Smooth muscle cell of the brain vasculature (primary cell): ENCODE measurements at regions not wholly inside any gene's neighbourhood (a gene's known extent, or its start where the extent isn't known, plus 50 kb on each side); places are given as distances from the start of the nearest gene placed in this dataset.
A peak's percentile ranks its signal among the peaks of the same experiment; 100 is the strongest.

ENCODE experiments used
- DNase-seq: peaks from one replicate; pipeline ENCODE4 v3.0.0-alpha.2; 2012; ENCODE audit warnings: low read depth, low spot score

DNA sequence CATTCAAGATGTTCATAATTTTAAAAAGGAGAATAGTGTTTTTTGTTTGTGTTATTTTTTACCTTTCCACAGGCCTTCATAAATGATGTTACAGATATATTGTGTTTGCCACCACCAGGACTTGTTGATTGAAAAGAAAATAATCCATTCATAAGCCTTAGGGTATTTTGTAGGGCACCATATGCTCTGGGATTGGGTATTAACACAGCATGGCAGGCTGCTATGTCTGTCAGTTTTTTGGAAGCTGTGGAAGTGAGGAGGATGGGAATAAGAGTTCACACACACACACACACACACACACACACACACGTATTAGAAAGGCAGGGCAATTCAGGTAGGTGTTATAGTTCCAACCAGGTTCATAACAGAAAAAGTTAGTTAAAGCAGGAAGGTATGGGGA lies 237.9 kb downstream of the HDGFL1 start:
- no peak for DNase-seq

DNA sequence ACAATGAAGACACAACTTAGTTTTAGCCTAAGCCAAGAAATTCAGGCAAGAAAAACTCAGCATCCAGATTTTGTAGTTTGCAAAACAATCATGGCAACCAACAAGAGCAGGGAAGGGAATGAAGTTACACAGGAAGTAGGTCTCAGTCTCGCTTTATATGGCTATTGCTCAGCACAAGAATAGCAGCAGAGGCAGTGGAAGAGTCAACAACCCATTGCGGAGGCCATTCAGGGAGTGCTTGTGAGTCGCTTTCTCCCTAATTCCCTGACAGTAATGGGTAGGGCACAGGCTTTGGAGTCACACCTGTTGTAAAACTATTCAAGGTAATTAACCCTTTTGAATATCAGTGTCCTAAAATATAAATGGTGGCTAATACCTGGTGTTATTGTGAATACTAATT lies 238.5 kb downstream of the HDGFL1 start:
- no peak for DNase-seq

DNA sequence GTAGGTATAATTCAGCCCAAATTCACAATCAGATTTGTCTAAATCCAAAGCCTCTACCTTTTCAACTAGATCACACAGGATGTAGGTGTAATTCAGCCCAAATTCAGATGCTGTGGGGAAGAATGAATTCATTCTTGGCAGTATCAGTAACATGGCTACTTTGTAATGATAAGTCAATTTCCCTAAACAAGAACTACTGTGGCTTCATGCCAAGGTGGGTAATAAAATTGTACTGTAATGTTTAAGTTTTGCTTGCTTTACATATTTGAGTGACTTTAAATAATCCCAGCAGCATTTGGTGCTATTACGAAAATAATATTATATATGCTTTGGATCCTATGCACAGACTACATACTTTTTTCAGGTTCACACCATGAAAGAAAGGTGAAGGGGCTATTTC lies 239.1 kb downstream of the HDGFL1 start:
- no peak for DNase-seq

DNA sequence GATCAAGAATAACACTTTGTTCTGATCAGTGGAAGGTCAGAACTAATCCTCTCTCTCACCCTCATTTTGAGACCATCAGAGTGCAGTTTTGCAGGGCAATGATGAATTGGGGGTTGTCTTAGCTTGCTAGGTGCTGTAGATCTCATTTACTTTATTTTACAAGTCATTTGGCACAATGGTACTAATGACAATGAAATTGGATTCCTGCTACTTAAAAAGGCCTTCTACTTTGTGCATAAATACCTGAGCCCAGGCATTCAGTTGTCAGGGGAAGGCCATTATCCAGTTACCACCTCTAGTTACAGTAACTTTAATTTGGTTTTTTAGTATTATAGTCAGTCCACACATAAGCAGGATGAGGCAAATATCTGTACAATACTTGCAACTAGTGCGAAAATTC lies 240.0 kb downstream of the HDGFL1 start:
- no peak for DNase-seq

DNA sequence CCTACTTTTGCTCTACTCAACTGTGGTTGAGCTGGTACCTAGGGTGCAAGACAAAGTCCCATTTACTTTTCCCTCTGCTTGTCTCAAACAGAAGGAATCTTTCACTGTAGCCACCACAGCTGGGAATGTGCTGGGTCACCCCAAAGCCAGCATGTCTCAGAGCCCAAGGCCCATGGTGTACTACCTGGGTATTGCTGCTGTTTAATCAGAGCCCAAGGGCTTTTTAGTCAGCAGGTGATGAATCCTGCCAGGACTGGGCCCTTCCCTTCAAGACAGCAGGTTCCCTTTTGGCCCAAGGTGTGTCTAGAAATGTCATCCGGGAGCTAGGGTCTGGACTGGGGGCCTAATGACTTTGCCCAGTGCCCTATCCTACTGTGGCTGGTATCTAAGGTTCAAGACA lies 249.8 kb downstream of the HDGFL1 start:
- no peak for DNase-seq

DNA sequence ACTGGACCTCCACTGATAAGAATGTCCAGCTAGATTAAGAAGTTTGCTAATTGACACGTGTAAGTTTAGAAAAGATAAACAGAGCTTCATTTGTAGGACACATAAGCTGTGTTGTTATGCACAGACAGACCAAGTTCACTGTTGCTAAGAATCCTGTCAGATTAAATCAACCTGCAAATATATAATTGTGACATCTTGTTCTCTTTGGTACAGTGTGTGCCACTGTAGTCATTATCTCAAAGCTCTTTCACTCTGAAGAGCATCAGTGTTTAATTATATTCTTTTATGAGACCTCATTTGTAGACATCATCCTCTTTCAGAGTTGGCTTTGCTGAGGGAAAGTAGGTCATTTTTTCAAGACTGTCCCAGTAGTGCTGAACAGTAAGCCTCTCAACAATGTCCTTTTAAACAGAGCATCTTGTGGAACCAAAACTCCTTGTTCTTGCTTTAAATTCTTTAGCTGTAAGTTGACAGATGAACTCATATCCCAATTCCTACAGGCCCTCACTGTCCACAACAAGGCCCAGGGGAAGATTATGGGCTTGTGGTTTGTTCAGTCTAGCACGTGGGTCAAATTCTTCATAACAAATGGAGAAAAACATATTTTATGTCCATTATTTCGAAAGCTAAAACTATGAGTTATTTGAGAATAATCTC lies 252.4 kb downstream of the HDGFL1 start:
- DNase-seq, result no peak

DNA sequence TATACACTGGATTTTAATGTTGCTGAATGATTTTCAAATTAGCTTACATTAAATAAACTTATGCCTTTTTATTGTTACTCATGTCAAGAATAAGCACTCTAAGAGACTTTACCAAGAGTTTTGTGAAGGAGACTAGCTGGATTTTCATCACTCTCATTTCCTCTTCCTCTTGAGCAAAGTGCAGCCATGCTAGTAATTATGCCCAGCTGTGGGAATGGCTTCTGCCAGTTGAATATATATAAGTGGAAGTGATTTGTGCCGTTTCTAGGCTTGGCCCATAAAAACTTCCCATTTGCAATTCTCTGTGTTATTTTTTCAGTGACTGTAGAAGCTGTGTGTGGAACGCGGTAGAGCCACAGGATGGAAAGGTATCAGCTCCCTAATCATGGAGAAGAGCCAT lies 255.8 kb downstream of the HDGFL1 start:
- no peak for DNase-seq

DNA sequence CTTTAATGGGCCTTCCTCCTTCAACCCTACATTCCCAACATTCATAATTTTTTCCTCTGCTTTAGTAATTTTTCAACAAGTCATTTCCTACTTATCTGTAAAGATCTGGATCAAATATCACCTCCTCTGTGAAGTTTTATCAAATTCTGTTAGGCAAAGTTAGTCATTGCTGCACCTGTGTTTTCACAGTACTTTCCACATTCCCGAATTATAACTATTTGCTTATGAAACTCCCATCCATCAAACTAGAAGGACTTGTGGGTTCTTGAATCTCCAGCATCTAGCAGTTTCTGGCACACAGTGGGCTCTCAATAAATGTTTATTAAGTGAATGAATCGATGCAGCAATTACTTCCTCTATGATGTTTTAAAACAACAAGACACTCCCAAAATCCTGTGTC lies 257.6 kb downstream of the HDGFL1 start:
- no peak for DNase-seq

DNA sequence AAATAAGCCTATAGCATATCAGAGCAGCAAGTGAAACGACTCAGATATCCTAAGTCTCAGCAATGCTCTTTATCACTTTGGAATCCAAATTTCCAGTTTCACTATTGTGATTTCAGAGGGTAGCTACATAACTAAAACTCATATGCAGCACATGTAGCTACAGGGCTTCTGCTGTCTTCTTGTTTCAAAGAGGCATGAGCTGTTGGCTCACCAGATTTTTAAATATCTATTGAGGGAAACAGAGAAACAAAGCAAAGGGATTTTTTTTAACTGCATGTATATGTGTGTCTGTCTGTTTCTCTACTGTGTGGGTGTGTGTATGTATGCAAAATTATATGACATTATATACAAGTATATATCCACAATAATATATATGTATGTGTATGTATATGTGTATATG lies 258.4 kb downstream of the HDGFL1 start:
- DNase-seq, result no peak

DNA sequence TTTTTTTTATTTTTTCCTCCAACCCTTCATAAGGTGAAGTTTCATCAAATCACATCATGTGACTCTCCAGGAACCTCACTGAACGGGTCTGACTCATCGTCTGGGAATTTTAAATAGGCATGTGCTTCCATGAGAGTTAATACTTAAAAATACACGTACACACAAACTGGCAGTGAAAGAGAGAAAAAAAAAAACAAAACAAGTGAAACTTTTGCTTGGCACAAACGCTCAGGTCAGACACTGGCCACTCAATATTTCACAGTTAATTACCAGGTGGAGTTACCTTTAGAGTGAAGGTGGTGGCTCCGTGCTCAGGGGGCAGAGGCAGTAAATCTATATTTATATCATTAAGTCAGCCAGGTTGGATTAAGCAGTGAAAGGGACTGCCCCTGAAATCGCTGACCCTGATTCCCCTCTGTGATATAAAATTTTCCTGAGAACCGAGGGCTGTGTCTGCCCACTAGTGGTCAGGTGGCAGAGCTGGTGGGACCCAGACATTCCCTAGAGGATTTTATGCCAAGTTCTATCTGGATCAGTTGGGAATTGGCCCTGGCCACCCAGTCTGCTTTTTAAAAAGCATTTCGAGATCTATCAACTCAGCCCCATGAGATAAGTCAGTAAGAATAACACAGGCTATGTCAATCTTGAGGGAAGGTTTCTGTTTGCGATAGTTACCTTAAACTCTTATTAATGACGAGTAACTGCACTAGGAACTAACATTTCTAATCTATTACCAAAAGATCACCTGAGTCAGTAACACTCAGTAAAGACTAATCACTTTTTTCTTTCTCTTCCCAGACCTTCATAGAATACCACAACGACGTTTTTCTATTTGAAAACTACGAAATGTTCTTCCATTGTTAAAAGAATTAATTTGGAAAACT lies 259.1 kb downstream of the HDGFL1 start:
- DNase-seq, result peak; percentile 88

DNA sequence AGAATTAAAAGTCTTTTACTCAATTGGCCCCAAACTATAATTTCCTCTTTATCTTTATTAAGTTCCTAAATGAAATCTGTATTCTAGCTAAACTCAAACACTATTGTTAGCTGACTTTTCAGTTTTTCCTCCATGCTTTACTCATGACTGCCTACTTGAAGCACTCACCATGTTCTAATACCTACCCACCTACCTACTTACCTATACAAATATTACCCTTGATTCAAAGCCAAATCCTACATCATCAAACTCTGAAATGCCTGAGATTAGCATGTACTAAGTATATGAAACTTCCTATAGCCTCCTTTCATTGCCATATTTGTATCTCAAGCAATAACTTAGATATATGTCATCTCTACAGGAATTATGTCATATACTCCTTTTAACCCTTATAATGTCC lies 259.7 kb downstream of the HDGFL1 start:
- no peak for DNase-seq

DNA sequence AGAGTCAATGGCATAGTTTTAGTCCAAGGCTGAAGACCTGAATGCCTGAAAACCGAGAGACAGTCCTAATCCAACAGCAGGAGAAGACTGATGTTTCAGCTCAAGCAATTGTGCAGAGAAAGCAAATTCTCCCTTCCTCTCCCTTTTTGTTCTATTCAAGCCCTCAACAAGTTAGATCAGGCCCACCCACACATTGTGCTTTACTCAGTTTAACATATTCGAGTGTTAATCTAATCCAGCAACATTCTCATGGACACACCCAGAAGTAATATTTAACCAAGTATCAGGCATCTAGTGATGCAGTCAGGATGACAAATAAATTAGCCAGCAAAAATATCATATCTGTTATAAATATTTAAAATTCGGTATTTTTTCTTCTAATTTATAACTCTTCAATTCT lies 261.1 kb downstream of the HDGFL1 start:
- DNase-seq, result no peak

DNA sequence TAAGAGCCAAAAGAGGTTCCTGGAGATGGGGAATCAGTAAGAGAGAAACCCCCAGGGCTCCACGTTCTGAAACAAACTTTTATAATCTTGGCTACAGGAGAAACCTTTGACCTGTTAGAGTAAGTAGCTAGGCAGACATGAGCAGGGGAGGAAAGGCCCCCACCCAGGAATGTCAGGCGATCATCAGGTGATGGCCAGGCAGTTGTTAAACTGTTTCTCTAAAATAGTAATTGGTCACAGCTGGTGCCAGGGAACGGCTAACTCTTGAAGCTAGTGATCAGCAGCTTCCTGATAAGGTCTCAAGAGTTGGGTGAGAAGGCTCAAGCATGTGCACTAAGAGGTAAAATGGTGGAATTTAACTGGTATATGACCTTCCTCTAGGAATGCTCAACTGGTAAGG lies 263.8 kb downstream of the HDGFL1 start:
- no peak for DNase-seq

DNA sequence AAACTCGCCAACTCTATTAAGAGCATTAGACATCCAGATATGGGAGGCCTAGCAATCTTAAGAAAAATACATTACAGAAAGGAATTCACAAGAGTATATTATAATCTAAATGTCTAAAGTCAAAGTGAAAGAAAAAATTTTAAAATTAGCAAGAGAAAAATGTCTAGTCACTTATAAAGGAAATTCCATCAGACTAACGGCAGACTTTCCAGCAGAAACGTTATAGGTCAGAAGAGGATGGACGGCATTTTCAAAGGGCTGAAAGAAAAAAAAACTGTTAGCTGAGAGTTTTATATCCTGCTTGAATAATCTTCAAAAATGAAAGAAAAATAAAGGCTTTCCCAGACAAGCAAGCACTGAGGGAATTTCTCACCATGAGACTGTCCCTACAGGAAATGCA lies 269.0 kb downstream of the HDGFL1 start:
- no peak for DNase-seq

DNA sequence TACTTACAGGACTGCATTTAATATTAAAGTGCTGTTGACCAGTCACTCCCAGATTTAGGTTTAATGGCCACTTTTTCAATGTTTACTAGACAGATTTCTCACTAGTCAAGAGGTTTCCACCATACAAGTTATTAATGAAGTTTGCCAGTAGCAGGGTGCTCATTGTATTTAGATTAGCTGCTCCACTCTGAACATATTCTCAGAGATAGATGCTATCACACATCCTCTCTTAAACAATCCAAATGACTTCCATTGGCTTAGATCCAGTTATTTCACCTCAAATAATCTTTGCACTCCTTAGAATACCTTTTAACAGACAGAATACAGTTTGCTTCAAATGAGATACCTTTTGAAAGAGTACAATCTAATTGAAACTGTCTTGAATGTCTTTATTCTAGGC lies 276.1 kb downstream of the HDGFL1 start:
- no peak for DNase-seq

DNA sequence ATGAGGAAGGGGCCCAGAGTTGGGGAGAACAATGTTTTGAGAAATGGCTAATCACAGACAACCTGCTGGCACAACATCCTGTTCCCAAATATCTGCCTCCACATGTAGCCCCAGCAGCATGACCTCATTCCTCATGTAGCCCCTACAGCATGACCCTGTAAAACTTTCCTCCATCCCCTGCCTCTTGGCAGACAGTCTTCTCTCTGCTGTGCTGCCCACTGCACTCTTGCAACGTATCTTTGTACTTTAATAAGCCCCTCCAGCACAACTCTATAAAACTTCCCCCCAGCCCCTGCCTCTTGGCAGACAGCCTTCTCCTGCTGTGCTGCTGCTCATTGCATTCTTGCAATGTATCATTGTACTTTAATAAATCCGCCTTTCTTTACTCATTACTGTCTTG lies 278.8 kb downstream of the HDGFL1 start:
- peak; percentile 80 for DNase-seq

DNA sequence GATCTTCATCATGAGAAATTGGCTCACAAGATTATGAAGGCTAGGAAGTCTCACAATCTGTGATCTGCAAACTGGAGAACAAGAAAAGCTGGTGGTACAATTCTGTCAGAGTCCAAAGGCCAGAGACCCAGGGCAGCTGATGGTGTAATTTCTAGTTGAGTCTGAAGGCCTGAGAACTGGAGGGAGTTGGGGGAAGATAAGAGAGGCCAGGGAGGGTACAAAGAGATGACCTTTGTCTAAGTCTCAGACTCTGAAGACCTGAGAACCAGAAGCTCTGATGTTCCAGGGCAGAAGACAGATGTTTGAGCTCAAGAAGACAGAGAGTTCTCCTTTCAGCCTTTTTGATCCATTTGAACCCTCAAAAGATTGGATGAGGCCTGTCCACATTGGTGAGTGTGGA lies 280.6 kb downstream of the HDGFL1 start:
- DNase-seq, result no peak

DNA sequence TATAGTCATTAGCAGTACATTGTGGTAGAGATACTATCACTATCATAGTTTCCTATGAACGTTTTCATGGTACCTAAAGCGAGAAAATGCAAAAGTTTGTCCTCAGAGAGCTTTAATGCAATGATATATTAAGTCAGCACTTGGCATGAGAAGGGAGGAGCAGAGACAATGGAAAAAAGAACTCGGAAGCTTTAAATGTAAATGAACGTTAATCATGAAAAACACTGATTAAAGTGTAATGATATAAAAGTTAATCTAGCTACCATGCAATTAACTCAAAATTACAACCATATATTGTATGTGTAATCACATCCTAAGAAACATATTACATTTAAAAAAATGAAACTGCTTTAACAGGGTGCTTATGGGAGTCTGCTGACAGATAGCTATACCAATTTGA lies 282.7 kb downstream of the HDGFL1 start:
- no peak for DNase-seq

DNA sequence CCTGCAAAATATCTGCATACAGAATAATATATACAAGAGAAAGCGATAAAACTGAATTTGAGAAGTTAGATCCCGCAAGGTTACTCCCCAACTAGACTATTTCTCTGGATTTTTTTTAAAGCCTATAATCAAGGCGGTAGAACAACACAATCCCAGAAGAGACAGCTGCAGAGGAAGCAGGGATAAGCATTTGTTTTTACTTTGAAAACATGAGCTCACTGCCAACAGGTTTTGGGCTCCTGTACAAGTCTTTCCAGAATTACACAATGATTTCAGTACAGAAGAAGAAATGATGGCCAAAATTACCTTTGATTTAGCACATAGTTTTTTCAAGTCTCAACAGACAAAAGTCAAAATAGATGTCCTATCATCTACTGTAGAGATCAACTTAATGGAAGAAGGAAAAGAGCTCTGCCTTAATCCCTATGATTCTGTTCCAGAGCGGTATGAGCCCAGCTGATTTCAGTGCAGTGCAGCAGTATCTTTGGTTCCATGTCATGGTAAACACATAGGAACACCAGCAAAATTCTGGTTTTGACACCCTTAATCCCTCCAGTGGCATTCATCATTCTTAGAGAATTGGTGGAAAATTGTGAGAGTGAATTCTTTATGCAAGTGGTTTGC lies 304.3 kb downstream of the HDGFL1 start:
- no peak for DNase-seq

DNA sequence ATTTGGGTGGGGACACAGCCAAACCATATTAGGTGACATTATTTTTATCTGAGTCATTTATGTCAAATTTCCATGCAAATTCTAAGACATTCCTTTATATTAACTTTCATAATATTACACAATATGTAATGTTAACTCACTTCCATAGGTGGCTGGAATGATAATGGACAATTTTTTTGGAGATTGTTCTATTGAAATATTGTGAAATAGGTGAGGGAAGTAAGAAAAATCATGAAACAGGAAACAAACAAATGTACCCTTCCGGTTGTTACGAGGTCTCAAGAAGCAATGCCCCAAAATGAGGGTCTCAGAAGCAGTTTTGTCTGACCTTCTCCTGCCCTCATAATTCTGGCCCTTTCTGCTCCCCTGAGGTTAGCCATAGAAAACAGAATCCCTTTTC lies 306.5 kb downstream of the HDGFL1 start:
- DNase-seq, result no peak

DNA sequence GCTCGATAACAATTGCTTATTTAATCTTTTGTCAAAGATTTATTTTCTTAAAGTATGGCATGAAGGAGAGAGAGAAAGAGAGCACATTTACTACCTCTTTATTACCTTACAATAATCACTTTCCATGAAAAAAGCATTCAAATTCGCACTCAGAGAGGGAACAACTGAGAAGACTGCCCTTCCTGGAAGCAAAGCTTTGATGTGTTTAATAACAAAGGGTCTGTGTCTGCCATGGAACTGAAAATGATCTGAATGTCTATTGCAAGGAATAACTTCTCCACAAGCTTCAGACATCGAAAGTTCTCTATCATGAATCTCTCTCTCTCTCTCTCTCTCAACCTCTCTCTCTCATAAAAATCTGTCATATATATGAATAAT lies 308.9 kb downstream of the HDGFL1 start:
- no peak for DNase-seq

DNA sequence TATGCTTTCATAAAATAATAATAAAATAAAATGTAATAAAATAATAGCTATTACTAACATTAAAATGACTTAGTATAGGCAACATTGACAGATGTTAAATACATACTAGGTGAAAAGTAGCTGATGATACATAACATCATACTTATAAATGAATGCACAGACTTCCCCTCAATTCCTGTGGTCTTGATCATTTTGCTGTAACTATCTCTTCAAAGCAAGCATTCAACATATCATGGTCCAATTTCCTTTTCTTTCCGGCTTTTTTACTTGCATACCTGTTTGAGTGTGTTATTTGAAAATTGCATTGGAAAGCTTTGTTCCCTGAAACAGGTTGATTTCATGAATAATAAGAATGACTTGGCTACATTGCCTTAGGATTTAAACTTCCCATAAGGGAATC lies 309.3 kb downstream of the HDGFL1 start:
- no peak for DNase-seq
